ENCODE measurements at regions not wholly inside any gene's neighbourhood (a gene's known extent, or its start where the extent isn't known, plus 50 kb on each side); places are given as distances from the start of the nearest gene placed in this dataset.

- no peak overlapping the region for H3K27ac ChIP-seq (ENCODE audit: low read depth in 2 of 2, low read length in 1 of 2)
- ChIA-PET CTCF (interaction anchor here (0.6 kb wide), 1 partner anchor 20 kb away, joined by 3 read pairs; no protein-coding TSS in a partner anchor), POLR2A (no interaction called here)
- H4K20me1 ChIP-seq (ENCODE audit: insufficient read depth): no peaks in the 10 kb centered on the region
- H3K4me2 ChIP-seq: no peak overlapping the region
- no peak overlapping the region for H3K4me3 ChIP-seq (ENCODE audit: low read depth in 2 of 2, low read length in 1 of 2)
- no peaks in the 10 kb centered on the region for H3K27me3 ChIP-seq (ENCODE audit: insufficient read depth)
- 33% methylated on average over 2 of the region's 2 CpGs for WGBS (ENCODE audit: low lambda C conversion rate)
- H3K9me3 ChIP-seq: no peaks in the 10 kb centered on the region
- no peak overlapping the region for H3K9ac ChIP-seq
- H3K36me3 ChIP-seq (replicated peaks in 1 of 2; ENCODE audit: control insufficient read depth in 1 of 2, insufficient read depth in 2 of 2, low read length in 1 of 2): no peaks in the 10 kb centered on the region
- H3K4me1 ChIP-seq (ENCODE audit: control insufficient read depth in 1 of 2, insufficient read depth in 2 of 2, low read depth in 1 of 2, low read length in 1 of 2): no peaks in the 10 kb centered on the region
- DNase-seq: no peak
- H3K79me2 ChIP-seq (ENCODE audit: insufficient read depth): no peaks in the 10 kb centered on the region
- no peaks in the 10 kb centered on the region for H3F3A ChIP-seq (replicated peaks; ENCODE audit: insufficient read depth)
- no peak overlapping the region for H2AFZ ChIP-seq (ENCODE audit: low read depth)
- TF ChIP-seq FOSL2 (IDR thresholded peaks at IDR 0.05; ENCODE audit: borderline replicate concordance, low read depth) (no peak), YY1 (IDR thresholded peaks at IDR 0.05; ENCODE audit: low read depth) (no peak), GABPA (IDR thresholded peaks at IDR 0.05; ENCODE audit: low read depth) (no peak), EP300 (IDR thresholded peaks at IDR 0.05; ENCODE audit: borderline replicate concordance in 1 of 2, low read depth in 1 of 2, low read length in 1 of 2) (no peak), ZBTB33 (IDR thresholded peaks at IDR 0.05; ENCODE audit: borderline replicate concordance, low read depth) (no peak), SIN3A (IDR thresholded peaks at IDR 0.05; ENCODE audit: borderline replicate concordance, low read depth, low read length) (no peak), RAD21 (IDR thresholded peaks at IDR 0.05; ENCODE audit: low read length) (no peak), RXRA (IDR thresholded peaks at IDR 0.05; ENCODE audit: borderline replicate concordance, low read depth) (no peak), RCOR1 (IDR thresholded peaks at IDR 0.05; ENCODE audit: low read length) (no peak), NFIC (IDR thresholded peaks at IDR 0.05; ENCODE audit: borderline replicate concordance) (no peak), FOXJ3 (CRISPR knock-in tag; IDR thresholded peaks at IDR 0.05) (no peak), JUND (IDR thresholded peaks at IDR 0.05) (no peak), SMC3 (IDR thresholded peaks at IDR 0.05; ENCODE audit: low read depth, low read length) (no peak), NRF1 (IDR thresholded peaks at IDR 0.05; ENCODE audit: low read depth, low read length) (no peak), MAX (IDR thresholded peaks at IDR 0.05; ENCODE audit: low read depth) (no peak), EZH2phosphoT487 (IDR thresholded peaks at IDR 0.05; ENCODE audit: borderline replicate concordance, low read depth) (no peak)
- TF ChIP-seq, protein P1, sequence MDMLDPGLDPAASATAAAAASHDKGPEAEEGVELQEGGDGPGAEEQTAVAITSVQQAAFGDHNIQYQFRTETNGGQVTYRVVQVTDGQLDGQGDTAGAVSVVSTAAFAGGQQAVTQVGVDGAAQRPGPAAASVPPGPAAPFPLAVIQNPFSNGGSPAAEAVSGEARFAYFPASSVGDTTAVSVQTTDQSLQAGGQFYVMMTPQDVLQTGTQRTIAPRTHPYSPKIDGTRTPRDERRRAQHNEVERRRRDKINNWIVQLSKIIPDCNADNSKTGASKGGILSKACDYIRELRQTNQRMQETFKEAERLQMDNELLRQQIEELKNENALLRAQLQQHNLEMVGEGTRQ (IDR thresholded peaks at IDR 0.05; ENCODE audit: borderline replicate concordance, low read depth, low read length): no peak
- TF ChIP-seq, protein P2, sequence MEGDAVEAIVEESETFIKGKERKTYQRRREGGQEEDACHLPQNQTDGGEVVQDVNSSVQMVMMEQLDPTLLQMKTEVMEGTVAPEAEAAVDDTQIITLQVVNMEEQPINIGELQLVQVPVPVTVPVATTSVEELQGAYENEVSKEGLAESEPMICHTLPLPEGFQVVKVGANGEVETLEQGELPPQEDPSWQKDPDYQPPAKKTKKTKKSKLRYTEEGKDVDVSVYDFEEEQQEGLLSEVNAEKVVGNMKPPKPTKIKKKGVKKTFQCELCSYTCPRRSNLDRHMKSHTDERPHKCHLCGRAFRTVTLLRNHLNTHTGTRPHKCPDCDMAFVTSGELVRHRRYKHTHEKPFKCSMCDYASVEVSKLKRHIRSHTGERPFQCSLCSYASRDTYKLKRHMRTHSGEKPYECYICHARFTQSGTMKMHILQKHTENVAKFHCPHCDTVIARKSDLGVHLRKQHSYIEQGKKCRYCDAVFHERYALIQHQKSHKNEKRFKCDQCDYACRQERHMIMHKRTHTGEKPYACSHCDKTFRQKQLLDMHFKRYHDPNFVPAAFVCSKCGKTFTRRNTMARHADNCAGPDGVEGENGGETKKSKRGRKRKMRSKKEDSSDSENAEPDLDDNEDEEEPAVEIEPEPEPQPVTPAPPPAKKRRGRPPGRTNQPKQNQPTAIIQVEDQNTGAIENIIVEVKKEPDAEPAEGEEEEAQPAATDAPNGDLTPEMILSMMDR (IDR thresholded peaks at IDR 0.05): no peak
- TF ChIP-seq, protein P3, sequence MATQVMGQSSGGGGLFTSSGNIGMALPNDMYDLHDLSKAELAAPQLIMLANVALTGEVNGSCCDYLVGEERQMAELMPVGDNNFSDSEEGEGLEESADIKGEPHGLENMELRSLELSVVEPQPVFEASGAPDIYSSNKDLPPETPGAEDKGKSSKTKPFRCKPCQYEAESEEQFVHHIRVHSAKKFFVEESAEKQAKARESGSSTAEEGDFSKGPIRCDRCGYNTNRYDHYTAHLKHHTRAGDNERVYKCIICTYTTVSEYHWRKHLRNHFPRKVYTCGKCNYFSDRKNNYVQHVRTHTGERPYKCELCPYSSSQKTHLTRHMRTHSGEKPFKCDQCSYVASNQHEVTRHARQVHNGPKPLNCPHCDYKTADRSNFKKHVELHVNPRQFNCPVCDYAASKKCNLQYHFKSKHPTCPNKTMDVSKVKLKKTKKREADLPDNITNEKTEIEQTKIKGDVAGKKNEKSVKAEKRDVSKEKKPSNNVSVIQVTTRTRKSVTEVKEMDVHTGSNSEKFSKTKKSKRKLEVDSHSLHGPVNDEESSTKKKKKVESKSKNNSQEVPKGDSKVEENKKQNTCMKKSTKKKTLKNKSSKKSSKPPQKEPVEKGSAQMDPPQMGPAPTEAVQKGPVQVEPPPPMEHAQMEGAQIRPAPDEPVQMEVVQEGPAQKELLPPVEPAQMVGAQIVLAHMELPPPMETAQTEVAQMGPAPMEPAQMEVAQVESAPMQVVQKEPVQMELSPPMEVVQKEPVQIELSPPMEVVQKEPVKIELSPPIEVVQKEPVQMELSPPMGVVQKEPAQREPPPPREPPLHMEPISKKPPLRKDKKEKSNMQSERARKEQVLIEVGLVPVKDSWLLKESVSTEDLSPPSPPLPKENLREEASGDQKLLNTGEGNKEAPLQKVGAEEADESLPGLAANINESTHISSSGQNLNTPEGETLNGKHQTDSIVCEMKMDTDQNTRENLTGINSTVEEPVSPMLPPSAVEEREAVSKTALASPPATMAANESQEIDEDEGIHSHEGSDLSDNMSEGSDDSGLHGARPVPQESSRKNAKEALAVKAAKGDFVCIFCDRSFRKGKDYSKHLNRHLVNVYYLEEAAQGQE (IDR thresholded peaks at IDR 0.05; ENCODE audit: low read depth, low read length): no peak
- TF ChIP-seq, protein P4, sequence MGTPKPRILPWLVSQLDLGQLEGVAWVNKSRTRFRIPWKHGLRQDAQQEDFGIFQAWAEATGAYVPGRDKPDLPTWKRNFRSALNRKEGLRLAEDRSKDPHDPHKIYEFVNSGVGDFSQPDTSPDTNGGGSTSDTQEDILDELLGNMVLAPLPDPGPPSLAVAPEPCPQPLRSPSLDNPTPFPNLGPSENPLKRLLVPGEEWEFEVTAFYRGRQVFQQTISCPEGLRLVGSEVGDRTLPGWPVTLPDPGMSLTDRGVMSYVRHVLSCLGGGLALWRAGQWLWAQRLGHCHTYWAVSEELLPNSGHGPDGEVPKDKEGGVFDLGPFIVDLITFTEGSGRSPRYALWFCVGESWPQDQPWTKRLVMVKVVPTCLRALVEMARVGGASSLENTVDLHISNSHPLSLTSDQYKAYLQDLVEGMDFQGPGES (IDR thresholded peaks at IDR 0.05; ENCODE audit: low read depth, low read length): no peak
- H3K9me2 ChIP-seq: no peaks in the 10 kb centered on the region
Observed at GRCh38 chr3:132822837-132823236, 100.6 kb upstream of the NPHP3 start.
